NCI-H2171 treated with DMSO at 0.1 percent for 48 hours (cell line): ENCODE measurements at regions not wholly inside any gene's neighbourhood (a gene's known extent, or its start where the extent isn't known, plus 50 kb on each side); places are given as distances from the start of the nearest gene placed in this dataset.
"Not testable (repeated sequence)": the region's sequence is repeated elsewhere in the genome, so short reads cannot be mapped to it uniquely, and the experiment has no call there.

Source experiments
- DNase-seq: peaks from one replicate; lab custom pipeline; 2025; lab: John Stamatoyannopoulos, UW

DNA sequence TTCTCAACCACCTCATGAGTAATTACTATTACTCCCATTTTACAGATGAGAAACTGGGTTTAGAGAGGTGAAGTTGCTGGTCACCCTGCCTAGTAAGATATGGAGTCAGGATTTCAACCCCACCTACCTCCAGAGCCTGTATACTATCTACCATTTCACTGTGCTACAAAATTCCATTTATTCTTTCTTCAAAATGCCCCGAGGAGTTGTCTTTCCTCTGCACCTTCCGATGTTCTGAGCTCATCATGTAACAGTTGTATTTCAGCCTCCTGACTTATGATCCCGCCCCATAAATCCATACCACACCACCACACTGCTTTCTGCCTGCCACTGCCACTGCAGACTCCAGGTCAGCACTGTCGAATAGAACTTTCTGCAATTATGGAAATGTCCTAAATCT is 71.3 kb upstream of the SLC25A36 start:
- no peak for DNase-seq

DNA sequence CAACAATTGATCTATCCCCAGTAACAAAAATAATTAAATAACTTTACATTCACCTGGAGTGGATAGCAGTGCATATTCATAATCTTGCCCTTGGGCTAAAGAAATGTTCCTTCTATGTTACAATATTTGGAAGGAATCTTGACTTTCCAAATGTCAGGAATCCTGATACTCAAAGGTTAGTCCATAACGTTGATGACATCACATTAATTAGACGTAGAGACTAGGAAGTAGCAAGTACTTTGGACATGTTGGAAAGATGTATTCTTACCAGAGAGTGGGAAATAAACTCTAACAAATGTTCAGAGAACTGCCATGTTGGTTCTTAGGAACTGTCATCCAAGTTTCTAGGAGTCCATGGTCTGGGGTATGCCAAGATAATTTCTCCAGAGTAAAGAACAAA is 70.6 kb upstream of the SLC25A36 start:
- no peak for DNase-seq

DNA sequence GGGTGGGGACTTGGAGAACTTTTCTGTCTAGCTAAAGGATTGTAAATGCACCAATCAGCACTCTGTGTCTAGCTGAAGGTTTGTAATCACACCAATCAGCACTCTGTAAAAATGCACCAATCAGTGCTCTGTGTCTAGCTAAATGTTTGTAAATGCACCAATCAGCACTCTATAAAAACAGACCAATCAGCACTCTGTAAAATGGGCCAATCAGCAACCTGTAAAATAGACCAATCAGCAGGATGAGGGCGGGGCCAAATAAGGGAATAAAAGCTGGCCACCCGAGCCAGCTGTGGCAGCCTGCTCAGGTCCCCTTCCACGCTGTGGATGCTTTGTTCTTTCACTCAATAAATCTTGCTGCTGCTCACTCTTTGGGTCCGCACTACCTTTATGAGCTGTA is 69.5 kb upstream of the SLC25A36 start:
- DNase-seq: not testable (repeated sequence)

DNA sequence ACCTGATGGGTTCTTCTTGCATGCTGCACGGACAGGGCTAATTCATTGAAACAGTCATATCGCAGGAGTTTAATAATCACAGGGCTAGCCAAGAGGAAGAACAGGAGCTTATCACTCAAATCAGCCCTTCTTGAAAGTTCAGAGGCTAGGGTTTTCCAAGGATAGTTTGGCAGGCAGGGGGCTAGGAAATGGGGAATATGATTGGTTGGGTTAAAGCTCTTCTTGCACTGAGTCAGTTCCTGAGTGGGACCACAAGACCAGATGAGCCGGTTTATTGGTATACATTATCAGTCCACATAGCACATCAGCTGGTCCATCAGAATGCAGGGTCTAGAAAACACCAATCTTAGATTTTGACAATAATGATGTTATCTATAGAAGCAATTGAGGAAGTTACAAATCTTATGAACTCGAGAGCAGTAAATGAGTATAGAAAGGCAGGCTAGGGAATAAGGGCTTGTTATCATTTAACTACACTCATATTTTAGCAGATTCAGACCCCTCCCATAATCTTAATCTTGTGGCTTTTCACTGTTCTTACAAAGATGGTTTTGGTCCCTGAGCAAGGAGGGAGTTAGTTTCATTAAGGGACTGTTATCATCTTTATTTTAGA is 58.1 kb upstream of the SLC25A36 start:
- no peak for DNase-seq

DNA sequence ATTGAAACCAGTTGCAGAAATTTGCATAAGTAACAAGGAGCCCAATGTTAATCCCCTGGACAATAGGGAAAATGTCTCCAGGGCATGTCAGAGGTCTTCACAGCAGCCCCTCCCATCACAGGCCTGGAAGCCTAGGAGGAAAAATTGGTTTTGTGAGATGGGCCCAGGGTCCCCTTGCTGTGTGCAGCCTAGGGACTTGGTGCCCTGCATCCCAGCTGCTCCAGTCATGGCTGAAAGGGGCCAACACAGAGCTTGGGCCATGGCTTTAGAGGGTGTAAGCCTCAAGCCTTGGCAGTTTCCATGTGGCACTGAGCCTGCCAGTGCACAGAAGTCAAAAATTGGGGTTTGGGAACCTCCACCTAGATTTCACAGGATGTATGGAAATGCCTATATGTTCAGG is 55.9 kb upstream of the SLC25A36 start:
- DNase-seq: not testable (repeated sequence)
